Embryonic facial prominence (tissue), 1 donor: ENCODE measurements at regions not wholly inside any gene's neighbourhood (a gene's known extent, or its start where the extent isn't known, plus 50 kb on each side); places are given as distances from the start of the nearest gene placed in this dataset.

Source experiments
- DNase-seq: peaks from one replicate; pipeline ENCODE4 v3.0.0-alpha.2; 2016; ENCODE audit errors: extremely low spot score

- no peak for DNase-seq
Measured at GRCh38 chr14:95382747-95383146, 63.0 kb upstream of the CLMN start.

DNA sequence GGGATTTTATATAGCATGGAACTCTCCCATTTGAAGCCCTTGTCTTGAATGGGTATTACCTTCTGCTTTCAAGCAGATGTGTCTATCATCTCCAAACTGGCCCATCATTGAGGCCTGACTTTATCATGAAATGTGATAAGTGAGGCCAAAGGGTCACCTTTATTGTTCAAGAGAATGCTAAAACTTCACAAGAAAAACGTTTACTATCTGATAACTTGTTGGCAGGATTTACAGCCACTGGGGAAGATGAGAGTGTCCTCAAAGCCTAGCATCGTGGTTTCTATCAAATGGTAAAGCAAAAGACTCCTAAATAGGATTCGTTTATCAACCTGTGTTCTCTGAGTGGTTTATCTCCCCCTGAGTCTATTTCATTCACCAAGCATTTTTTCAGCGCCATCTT lies 62.0 kb upstream of the CLMN start:
- DNase-seq: no peak

- no peak for DNase-seq
Measured at GRCh38 chr14:95380350-95381042, 60.8 kb upstream of the CLMN start.

- no peak for DNase-seq
Measured at GRCh38 chr14:95379634-95380033, 59.9 kb upstream of the CLMN start.

- no peak for DNase-seq
Measured at GRCh38 chr14:95375539-95376109, 55.9 kb upstream of the CLMN start.

GRCh38 chr14:95374239-95374997 lies 54.7 kb upstream of the CLMN start:
- no peak for DNase-seq

- DNase-seq: no peak
Measured at GRCh38 chr14:95370076-95370475, 50.4 kb upstream of the CLMN start.
